ENCODE measurements at regions not wholly inside any gene's neighbourhood (a gene's known extent, or its start where the extent isn't known, plus 50 kb on each side); places are given as distances from the start of the nearest gene placed in this dataset.

DNA sequence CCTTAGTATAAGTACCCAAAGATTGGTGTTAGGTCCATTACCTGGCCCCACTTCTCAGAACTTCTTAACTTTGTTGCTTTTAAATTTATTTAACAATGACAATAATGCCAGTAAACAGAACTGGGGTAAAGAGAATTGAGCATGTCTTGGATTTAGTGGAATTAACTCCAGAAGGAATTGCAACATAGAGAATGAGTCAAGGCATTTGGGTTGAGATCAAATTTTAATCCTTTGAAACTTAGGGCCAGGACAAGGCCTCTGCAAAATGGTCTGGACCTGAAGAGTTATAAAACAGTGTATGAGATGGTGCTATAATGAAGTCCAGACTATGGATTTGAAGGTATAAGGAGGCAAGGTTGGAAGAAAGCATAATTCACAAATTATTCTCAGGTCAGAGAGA lies 1030.4 kb downstream of the SLITRK5 start:
- TF ChIP-seq CTCF (IDR thresholded peaks at IDR 0.05), result no peak
- no peak for TF ChIP-seq POLR2A (IDR thresholded peaks at IDR 0.05)
- TF ChIP-seq POLR2AphosphoS5 (IDR thresholded peaks at IDR 0.05; ENCODE audit: insufficient read depth in 1 of 2, low read depth in 1 of 2), result peak in 1 of 2 donors; percentile 12
- DNase-seq (ENCODE audit: extremely low spot score in 2 of 2), result no peak
- no peaks in the 10 kb centered on the region for H3K4me1 ChIP-seq
- H3K27me3 ChIP-seq, result no peaks in the 10 kb centered on the region
- H3K36me3 ChIP-seq, result no peaks in the 10 kb centered on the region
- H3K4me3 ChIP-seq, result no peak overlapping the region
- no peaks in the 10 kb centered on the region for H3K9me3 ChIP-seq
- intact Hi-C loops (cut with DNase I), result no loop called here
- H3K27ac ChIP-seq, result no peak overlapping the region

DNA sequence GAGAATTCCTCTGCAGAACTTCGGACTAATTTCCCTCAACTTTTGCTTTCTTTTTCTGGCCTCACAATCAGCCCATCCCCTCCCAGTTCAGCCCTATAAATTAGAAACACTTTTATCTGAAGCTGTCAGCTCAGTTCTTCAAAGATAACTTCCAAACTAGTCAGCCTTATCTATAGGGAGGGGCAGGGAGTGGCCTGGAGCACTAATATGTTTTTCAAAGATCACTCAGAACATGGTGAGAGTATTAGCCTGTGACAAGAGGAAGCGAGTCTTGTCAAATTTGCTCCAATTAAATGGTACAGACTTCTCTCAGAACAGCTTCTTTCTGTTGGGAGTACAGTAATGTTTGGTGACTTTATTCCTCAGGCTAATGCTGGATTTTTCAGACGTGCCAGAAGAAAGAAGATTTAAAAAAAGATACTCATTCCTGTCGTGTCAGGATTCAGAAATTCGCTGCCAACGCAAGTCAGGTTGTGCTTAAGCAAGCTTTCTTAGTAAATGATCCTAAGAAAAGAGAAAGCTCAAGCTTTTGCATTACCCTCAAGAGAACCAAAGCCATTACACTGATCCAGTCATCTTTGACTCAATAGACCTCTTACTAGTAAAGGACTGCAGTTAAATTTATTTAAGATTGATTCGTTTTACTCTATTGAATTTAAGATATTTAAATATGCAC lies 1033.6 kb downstream of the SLITRK5 start:
- H3K9me3 ChIP-seq, result no peaks in the 10 kb centered on the region
- H3K27ac ChIP-seq, result no peak overlapping the region
- intact Hi-C loops (cut with DNase I), result no loop called here
- H3K4me3 ChIP-seq, result peak overlapping the region; percentile 15 to 27
- no peak for TF ChIP-seq CTCF (IDR thresholded peaks at IDR 0.05)
- no peak for TF ChIP-seq POLR2A (IDR thresholded peaks at IDR 0.05)
- no peak for TF ChIP-seq POLR2AphosphoS5 (IDR thresholded peaks at IDR 0.05; ENCODE audit: insufficient read depth in 1 of 2, low read depth in 1 of 2)
- no peaks in the 10 kb centered on the region for H3K27me3 ChIP-seq
- no peaks in the 10 kb centered on the region for H3K4me1 ChIP-seq
- no peaks in the 10 kb centered on the region for H3K36me3 ChIP-seq
- DNase-seq (ENCODE audit: extremely low spot score in 2 of 2), result no peak

DNA sequence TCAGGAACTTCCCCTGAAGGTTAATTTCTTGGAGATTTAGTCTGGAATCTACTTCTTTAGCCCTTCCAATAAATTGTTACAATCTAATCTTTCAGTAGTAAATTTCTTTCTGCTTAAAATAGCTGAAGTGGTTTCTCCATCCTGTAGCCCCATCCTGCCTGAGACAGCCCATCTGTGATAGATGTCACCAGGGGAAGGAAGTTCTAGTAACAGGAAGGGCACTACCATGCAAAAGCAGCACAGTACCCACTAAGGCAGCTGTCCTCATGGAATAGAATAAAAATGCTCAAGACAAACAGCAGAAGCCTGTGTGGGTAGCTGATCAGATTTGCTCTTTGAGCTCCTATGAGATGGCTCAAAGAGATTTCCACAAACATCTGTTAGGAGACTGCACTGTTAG lies 1036.5 kb downstream of the SLITRK5 start:
- Histone ChIP-seq H3K4me1 (no peaks in the 10 kb centered on the region), H3K27me3 (no peaks in the 10 kb centered on the region), H3K36me3 (no peaks in the 10 kb centered on the region), H3K27ac (no peak overlapping the region), H3K4me3 (no peak overlapping the region), H3K9me3 (no peaks in the 10 kb centered on the region)
- intact Hi-C loops (cut with DNase I), result no loop called here
- TF ChIP-seq POLR2A (IDR thresholded peaks at IDR 0.05) (no peak), CTCF (IDR thresholded peaks at IDR 0.05) (no peak), POLR2AphosphoS5 (IDR thresholded peaks at IDR 0.05; ENCODE audit: insufficient read depth in 1 of 2, low read depth in 1 of 2) (no peak)
- no peak for DNase-seq (ENCODE audit: extremely low spot score in 2 of 2)

DNA sequence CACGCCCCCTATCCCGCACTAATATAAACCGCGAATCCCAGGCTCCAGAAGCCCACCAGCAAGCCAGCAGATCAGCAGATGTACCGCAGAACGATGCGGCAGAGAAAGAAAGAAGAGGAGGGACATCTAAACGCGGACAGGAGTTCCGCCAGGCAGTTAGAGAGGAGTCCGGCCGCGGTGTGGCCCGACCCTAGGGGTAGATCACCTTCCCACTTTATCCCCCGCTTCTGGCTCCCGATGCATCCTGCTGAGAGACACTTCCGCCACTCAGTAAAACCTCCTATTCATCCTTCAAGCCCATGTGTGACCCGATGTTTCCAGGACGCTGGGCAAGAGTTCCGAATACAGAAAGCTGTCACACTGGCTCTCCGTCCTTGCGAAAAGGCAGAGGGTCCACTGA lies 1046.8 kb downstream of the SLITRK5 start:
- DNase-seq (ENCODE audit: extremely low spot score in 2 of 2), result no peak
- Histone ChIP-seq H3K36me3 (no peaks in the 10 kb centered on the region), H3K27ac (no peak overlapping the region), H3K4me3 (no peak overlapping the region), H3K9me3 (no peaks in the 10 kb centered on the region), H3K4me1 (no peaks in the 10 kb centered on the region), H3K27me3 (no peaks in the 10 kb centered on the region)
- intact Hi-C loops (cut with DNase I), result no loop called here
- TF ChIP-seq POLR2A (IDR thresholded peaks at IDR 0.05) (no peak), POLR2AphosphoS5 (IDR thresholded peaks at IDR 0.05; ENCODE audit: insufficient read depth in 1 of 2, low read depth in 1 of 2) (no peak), CTCF (IDR thresholded peaks at IDR 0.05) (no peak)

GRCh38 chr13:88718781-88719180 lies 1047.6 kb downstream of the SLITRK5 start:
- intact Hi-C loops (cut with DNase I), result no loop called here
- H3K27ac ChIP-seq, result no peak overlapping the region
- no peaks in the 10 kb centered on the region for H3K27me3 ChIP-seq
- TF ChIP-seq CTCF (IDR thresholded peaks at IDR 0.05) (no peak), POLR2A (IDR thresholded peaks at IDR 0.05) (no peak), POLR2AphosphoS5 (IDR thresholded peaks at IDR 0.05; ENCODE audit: insufficient read depth in 1 of 2, low read depth in 1 of 2) (no peak)
- H3K4me3 ChIP-seq, result no peak overlapping the region
- no peaks in the 10 kb centered on the region for H3K9me3 ChIP-seq
- no peaks in the 10 kb centered on the region for H3K4me1 ChIP-seq
- no peaks in the 10 kb centered on the region for H3K36me3 ChIP-seq
- DNase-seq (ENCODE audit: extremely low spot score in 2 of 2), result no peak

Data from vagina (tissue), 2 donors.